GM19239 (cell line): ENCODE measurements at regions not wholly inside any gene's neighbourhood (a gene's known extent, or its start where the extent isn't known, plus 50 kb on each side); places are given as distances from the start of the nearest gene placed in this dataset.

Experiments
- DNase-seq: peaks from one replicate; pipeline ENCODE4 v3.0.0; 2011; ENCODE audit warnings: low spot score; ENCODE audit not compliant: insufficient read length
- FAIRE-seq: peaks from 2 replicates; lab custom pipeline; 2011; peaks lifted over from hg19 to GRCh38; lab: Jason Lieb, UNC

GRCh38 chr16:48441106-48441505, 55.9 kb upstream of the SIAH1 start:
- no peak for FAIRE-seq
- DNase-seq = no peak

GRCh38 chr16:48438414-48438813, 53.2 kb upstream of the SIAH1 start:
- DNase-seq (no peak), FAIRE-seq (no peak)

- FAIRE-seq = no peak
- no peak for DNase-seq
Observed at GRCh38 chr16:48435906-48436305, 50.7 kb upstream of the SIAH1 start.

- DNase-seq = no peak
- no peak for FAIRE-seq
Observed at GRCh38 chr16:48435318-48435680, 50.1 kb upstream of the SIAH1 start.
